MM.1S (cell line): ENCODE measurements at regions not wholly inside any gene's neighbourhood (a gene's known extent, or its start where the extent isn't known, plus 50 kb on each side); places are given as distances from the start of the nearest gene placed in this dataset.

Source experiments
- EZH2 ChIP-seq: fragments of 300-600 bp; sonication (generic); optimal IDR thresholded peaks from 2 replicates; pipeline ENCODE3; 2017; ENCODE audit warnings: low read depth, mild to moderate bottlenecking, antibody characterized with exemption, low read length, mixed read lengths
- EZH2phosphoT487 ChIP-seq: fragments of 300-600 bp; sonication (generic); IDR thresholded peaks from 2 replicates; pipeline ENCODE4 v1.6.1; 2018; ENCODE audit warnings: antibody characterized with exemption, low read length
- TF ChIP-seq, protein P1 (sequence below): fragments of 300-600 bp; sonication (generic); IDR thresholded peaks from 2 replicates; pipeline ENCODE4 v1.5.1; 2016; ENCODE audit warnings: antibody characterized with exemption, low read length, mixed read lengths

DNA sequence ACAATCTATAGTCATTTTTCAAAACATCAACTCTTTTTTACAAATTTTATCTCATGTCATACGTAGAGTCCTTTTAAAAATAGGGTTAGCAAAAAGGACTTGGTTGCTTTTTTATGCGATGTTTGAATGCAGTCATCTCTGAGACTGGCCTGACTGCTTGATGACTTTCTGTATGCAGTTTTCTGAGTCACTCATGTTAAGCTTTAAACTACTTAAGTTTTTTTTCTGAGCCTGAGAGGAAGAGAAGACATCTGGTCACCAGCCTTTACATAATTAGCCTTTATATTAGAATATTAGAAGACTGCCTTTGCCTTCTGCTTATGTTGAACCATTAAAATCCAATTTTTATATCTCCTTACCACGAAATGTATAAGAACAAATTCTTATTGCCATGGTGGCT lies 834.4 kb upstream of the MBL2 start:
- TF ChIP-seq, protein P1, sequence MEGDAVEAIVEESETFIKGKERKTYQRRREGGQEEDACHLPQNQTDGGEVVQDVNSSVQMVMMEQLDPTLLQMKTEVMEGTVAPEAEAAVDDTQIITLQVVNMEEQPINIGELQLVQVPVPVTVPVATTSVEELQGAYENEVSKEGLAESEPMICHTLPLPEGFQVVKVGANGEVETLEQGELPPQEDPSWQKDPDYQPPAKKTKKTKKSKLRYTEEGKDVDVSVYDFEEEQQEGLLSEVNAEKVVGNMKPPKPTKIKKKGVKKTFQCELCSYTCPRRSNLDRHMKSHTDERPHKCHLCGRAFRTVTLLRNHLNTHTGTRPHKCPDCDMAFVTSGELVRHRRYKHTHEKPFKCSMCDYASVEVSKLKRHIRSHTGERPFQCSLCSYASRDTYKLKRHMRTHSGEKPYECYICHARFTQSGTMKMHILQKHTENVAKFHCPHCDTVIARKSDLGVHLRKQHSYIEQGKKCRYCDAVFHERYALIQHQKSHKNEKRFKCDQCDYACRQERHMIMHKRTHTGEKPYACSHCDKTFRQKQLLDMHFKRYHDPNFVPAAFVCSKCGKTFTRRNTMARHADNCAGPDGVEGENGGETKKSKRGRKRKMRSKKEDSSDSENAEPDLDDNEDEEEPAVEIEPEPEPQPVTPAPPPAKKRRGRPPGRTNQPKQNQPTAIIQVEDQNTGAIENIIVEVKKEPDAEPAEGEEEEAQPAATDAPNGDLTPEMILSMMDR, result no peak
- TF ChIP-seq EZH2, result no peak
- TF ChIP-seq EZH2phosphoT487, result no peak
